D721Med (cell line): ENCODE measurements at regions not wholly inside any gene's neighbourhood (a gene's known extent, or its start where the extent isn't known, plus 50 kb on each side); places are given as distances from the start of the nearest gene placed in this dataset.

Experiments
- DNase-seq: peaks from one replicate; pipeline ENCODE4 v3.0.0; 2011; ENCODE audit warnings: low spot score; ENCODE audit not compliant: insufficient read length
- FAIRE-seq: peaks from 2 replicates; lab custom pipeline; 2011; peaks lifted over from hg19 to GRCh38; lab: Jason Lieb, UNC
- CTCF ChIP-seq: IDR thresholded peaks from 2 replicates; pipeline ENCODE4 v1.5.1; 2012; ENCODE audit warnings: mild to moderate bottlenecking, control low read depth; ENCODE audit not compliant: insufficient read depth; ENCODE audit errors: missing control alignments

- FAIRE-seq (no peak), DNase-seq (no peak)
- no peak for TF ChIP-seq CTCF
Measured at GRCh38 chr4:98802770-98803198, 126.1 kb downstream of the EIF4E start.

GRCh38 chr4:98801259-98801725 lies 127.6 kb downstream of the EIF4E start:
- no peak for DNase-seq
- TF ChIP-seq CTCF: no peak
- no peak for FAIRE-seq

DNA sequence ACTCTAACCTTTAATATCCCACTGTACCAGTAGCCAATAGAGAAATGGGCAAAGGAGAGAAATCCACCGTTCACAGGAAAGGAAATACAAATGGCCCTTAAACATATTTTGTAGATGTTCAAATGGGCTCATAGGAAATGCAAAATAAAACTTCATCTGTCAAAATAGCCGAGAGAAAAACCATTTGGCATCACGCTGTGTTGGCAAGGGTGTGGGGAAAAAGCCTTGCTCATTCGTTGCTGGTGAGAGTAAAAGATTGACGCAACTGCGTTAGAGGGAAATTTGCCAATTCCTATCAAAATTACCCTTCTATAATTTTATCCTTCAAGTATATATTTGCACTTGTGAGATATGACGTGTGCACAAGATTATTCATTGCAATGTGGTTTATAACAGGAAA lies 131.9 kb downstream of the EIF4E start:
- DNase-seq (no peak), FAIRE-seq (no peak)
- no peak for TF ChIP-seq CTCF

DNA sequence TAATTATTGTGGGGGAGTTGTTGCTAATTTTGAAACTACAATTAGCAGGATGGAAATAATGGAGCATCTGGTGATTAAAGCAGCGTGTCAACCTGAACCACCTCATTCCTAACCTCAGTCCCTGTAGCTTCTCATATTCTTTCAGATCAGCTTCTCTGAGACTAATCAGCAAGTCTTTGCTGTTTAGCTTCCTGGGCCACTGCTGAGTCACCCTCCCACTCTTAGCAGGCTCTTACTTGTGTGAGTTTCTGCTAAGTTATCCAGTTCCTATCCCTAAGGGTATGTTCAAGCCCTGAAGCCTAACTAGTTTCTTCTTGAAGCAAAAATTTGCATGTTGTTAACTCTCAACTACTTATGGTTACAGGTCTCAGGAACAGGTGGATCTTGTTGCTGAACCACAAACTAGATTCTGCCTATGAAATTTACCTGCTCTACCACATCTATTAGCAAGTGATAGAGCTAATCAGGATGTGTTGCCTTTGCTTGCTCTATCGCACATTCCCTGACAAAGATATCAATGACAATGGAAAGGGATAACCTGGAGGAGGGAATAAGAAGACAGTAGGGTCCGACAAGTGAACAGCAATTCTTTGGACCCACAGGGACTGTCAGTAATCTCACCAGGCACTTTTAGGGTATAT lies 134.2 kb downstream of the EIF4E start:
- DNase-seq (no peak), FAIRE-seq (peak; percentile 35)
- TF ChIP-seq CTCF: no peak

DNA sequence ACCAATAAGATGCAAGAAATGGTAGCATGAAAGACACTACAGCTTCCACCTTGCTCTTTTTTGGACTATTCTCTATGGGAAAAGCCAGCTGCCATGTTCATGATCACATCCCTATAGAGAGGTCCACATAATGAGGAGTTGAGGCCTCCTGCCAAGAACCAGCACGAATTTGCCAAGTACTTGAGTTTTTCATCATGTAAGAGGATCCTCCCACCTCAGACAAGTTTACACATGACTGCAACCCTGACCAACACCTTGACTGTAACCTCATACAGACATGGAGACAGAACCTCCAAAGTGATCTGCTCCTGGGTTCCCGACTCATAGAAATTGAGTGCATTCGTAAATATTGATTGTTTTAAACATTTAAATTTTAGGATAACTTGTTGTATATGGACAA lies 135.2 kb upstream of the TSPAN5 start:
- no peak for TF ChIP-seq CTCF
- DNase-seq (no peak), FAIRE-seq (no peak)

DNA sequence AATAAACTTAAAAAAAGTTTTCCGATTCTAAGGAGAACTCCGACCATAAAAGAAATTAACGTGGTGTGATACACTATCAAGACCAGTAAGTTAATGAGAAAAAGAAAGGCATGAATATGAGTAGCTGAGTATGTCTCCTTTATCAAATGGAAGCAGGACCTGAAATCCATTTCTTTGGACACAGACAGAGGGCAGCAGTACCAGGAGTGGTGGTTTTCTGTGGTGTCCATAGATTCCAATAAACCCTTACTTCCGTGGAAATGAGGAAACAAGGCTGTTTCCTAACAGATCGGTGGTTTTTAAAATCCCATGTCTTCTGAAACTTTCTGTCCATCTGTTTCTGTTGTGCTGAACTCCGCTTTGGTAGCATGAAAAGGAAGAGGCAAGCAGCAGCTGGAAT lies 128.5 kb upstream of the TSPAN5 start:
- TF ChIP-seq CTCF: no peak
- FAIRE-seq: no peak
- DNase-seq: no peak

GRCh38 chr4:98784947-98785706 lies 126.7 kb upstream of the TSPAN5 start:
- FAIRE-seq: no peak
- no peak for DNase-seq
- no peak for TF ChIP-seq CTCF
